Activated CD8-positive, alpha-beta T cell treated with anti-CD3 and anti-CD28 coated beads for 36 hours (primary cell): ENCODE measurements at regions not wholly inside any gene's neighbourhood (a gene's known extent, or its start where the extent isn't known, plus 50 kb on each side); places are given as distances from the start of the nearest gene placed in this dataset.

ENCODE experiments used
- ATAC-seq: fragments of 200-7000 bp; cut with Tn5 transposase; one replicate; pipeline ENCODE4 v1.10.0; 2021; ENCODE audit warnings: mild to moderate bottlenecking, moderate library complexity
- CTCF ChIA-PET: fragments of 350-600 bp; sonication (Branson Sonifier 250); formaldehyde crosslinking; loops from one replicate; lab custom pipeline; 2021; ENCODE audit warnings: antibody characterized with exemption; lab: Charles Lee
- POLR2A ChIA-PET: fragments of 350-600 bp; sonication (Branson Sonifier 250); formaldehyde crosslinking; loops from one replicate; lab custom pipeline; 2021; ENCODE audit warnings: antibody characterized with exemption; lab: Charles Lee
- DNase-seq: peaks from one replicate; pipeline ENCODE4 v3.0.0-alpha.2; 2020
- H3K27ac Mint-ChIP-seq: one replicate; pipeline ENCODE4 v1.8.0; 2021; ENCODE audit warnings: mild to moderate bottlenecking, mixed read lengths
- H3K27me3 Mint-ChIP-seq: one replicate; pipeline ENCODE4 v1.8.0; 2021; ENCODE audit warnings: mixed read lengths
- H3K36me3 Mint-ChIP-seq: one replicate; pipeline ENCODE4 v1.8.0; 2021; ENCODE audit warnings: low read depth, mixed read lengths
- H3K4me1 Mint-ChIP-seq: one replicate; pipeline ENCODE4 v1.8.0; 2021; ENCODE audit warnings: low read depth, mixed read lengths
- H3K4me3 Mint-ChIP-seq: one replicate; pipeline ENCODE4 v1.8.0; 2021; ENCODE audit warnings: mild to moderate bottlenecking, moderate library complexity, mixed read lengths
- H3K9me3 Mint-ChIP-seq: one replicate; pipeline ENCODE4 v1.8.0; 2021; ENCODE audit warnings: mixed read lengths
- intact Hi-C: fragments of 100-400 bp; cut with micrococcal nuclease; formaldehyde crosslinking; loops from one replicate; pipeline ENCODE4 v1.10.0; 2022
- TF ChIP-seq, protein P1 (sequence below): fragments of 200-600 bp; IDR thresholded peaks from one replicate; pipeline ENCODE4 v1.8.0; 2022; ENCODE audit warnings: antibody characterized with exemption, mild to moderate bottlenecking

DNA sequence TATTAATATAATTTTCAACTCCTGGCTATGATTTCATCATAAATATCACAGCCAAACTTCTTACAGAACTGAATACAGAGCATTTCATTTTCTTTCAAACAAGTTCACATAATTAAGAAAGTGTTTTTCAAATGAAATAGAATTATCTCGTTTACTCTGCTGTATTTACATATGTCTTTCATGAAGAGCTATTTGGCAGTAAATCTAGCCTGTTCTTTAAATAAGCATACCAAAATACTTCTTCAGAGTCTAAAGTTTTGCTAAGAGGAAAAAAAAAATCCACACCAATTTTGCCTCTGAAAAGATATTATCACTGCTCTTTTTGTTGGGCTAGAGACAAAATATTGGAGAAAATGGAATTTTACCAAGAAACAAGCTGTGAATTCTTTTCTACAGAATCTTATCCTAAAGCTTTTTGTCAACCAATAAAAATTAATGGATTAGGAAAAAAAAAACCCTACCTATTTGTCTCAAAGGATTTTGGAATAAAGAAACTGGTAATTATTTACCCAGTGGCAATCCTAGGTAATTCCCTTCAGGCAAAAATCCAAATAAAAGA, 287.9 kb upstream of the NR3C2 start:
- TF ChIP-seq, protein P1, sequence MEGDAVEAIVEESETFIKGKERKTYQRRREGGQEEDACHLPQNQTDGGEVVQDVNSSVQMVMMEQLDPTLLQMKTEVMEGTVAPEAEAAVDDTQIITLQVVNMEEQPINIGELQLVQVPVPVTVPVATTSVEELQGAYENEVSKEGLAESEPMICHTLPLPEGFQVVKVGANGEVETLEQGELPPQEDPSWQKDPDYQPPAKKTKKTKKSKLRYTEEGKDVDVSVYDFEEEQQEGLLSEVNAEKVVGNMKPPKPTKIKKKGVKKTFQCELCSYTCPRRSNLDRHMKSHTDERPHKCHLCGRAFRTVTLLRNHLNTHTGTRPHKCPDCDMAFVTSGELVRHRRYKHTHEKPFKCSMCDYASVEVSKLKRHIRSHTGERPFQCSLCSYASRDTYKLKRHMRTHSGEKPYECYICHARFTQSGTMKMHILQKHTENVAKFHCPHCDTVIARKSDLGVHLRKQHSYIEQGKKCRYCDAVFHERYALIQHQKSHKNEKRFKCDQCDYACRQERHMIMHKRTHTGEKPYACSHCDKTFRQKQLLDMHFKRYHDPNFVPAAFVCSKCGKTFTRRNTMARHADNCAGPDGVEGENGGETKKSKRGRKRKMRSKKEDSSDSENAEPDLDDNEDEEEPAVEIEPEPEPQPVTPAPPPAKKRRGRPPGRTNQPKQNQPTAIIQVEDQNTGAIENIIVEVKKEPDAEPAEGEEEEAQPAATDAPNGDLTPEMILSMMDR, result no peak
- ChIA-PET CTCF (no interaction called here), POLR2A (no interaction called here)
- H3K9me3 Mint-ChIP-seq, result no peaks in the 10 kb centered on the region
- H3K27ac Mint-ChIP-seq, result no peak overlapping the region
- no peak for ATAC-seq
- intact Hi-C loops, result no loop called here
- no peaks in the 10 kb centered on the region for H3K4me1 Mint-ChIP-seq
- H3K27me3 Mint-ChIP-seq, result peaks cover 6% of the 10 kb centered on the region
- H3K36me3 Mint-ChIP-seq, result no peaks in the 10 kb centered on the region
- DNase-seq, result no peak
- H3K4me3 Mint-ChIP-seq, result no peak overlapping the region

DNA sequence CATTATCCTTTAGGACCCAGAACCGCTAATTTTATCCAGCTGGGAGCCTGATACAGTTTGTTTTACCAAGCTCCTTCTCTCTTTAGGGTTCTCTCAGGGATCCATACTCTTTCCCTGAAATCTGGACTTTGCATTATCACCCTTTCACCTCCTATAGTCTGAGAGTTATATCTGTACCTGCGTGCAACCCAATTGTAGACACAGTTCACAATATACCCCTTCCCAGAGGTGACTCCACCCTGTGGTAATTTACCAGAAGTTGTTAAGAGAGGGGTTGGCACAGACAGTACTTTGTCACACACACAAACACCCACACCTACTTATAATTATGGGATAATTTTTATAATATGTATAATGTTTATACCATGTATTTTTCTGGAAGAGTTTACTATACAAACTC, 275.8 kb upstream of the NR3C2 start:
- POLR2A ChIA-PET, result no interaction called here
- DNase-seq, result no peak
- intact Hi-C loops, result no loop called here
- Mint-ChIP-seq H3K4me1 (no peaks in the 10 kb centered on the region), H3K27me3 (no peaks in the 10 kb centered on the region), H3K9me3 (no peaks in the 10 kb centered on the region), H3K36me3 (no peaks in the 10 kb centered on the region), H3K4me3 (no peak overlapping the region), H3K27ac (no peak overlapping the region)
- CTCF ChIA-PET, result no interaction called here
- no peak for ATAC-seq
- TF ChIP-seq, protein P1, result no peak

DNA sequence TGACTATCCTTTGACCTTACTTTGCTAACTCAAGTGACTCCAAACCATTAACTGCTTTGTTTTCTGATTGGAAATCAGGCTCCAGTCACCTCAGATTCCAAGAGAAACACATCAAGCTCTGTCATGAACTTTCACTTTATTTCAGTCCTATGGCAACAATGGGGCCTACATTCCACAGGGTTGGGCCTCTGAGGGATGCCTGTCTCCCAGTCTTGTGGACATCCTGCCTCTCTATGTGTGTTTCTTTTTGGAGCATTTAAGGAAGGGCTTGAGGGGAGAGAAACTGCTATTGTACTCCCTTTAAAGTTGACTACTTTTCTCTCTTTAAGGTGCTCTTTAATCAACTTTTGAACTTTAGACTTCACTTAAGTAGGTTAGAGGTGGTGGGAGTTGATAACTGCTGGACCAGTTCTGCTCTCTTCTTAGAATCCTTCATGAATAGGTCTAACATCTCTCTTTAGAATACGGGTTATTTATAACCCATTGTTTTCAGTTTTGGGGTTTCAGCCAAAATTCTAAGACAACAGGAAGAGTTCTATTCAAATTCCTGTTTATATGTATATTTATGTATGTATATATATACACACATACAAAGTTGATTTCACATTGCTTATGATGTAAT, 274.3 kb upstream of the NR3C2 start:
- H3K4me3 Mint-ChIP-seq, result no peak overlapping the region
- no peaks in the 10 kb centered on the region for H3K4me1 Mint-ChIP-seq
- no peak overlapping the region for H3K27ac Mint-ChIP-seq
- DNase-seq (no peak), ATAC-seq (no peak)
- H3K27me3 Mint-ChIP-seq, result no peaks in the 10 kb centered on the region
- H3K9me3 Mint-ChIP-seq, result no peaks in the 10 kb centered on the region
- H3K36me3 Mint-ChIP-seq, result no peaks in the 10 kb centered on the region
- ChIA-PET POLR2A (no interaction called here), CTCF (no interaction called here)
- intact Hi-C loops, result no loop called here
- TF ChIP-seq, protein P1, result no peak

DNA sequence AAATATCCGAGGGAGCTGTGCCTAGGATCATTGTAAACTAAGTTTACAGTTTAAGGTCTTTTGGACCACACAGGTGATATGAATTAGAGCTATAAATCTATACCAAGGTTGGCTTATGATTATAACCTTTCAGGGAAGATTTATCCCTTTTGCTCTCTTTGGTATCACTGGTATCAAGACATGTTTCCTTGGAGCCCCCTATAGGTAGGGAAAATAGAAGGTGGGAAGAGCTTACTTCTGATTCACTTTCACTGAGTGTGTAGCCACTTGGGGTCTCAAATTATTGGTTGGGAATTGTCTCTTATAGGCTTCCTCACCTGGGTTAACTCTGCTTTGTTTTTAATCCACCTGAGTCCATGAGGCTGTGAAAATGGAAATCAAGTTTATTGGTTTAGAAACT, 262.1 kb upstream of the NR3C2 start:
- Mint-ChIP-seq H3K27ac (no peak overlapping the region), H3K27me3 (no peaks in the 10 kb centered on the region), H3K4me1 (no peaks in the 10 kb centered on the region), H3K36me3 (no peaks in the 10 kb centered on the region), H3K9me3 (peaks cover 4% of the 10 kb centered on the region), H3K4me3 (no peak overlapping the region)
- no peak for ATAC-seq
- ChIA-PET CTCF (no interaction called here), POLR2A (no interaction called here)
- no peak for DNase-seq
- TF ChIP-seq, protein P1, result no peak
- intact Hi-C loops, result no loop called here

DNA sequence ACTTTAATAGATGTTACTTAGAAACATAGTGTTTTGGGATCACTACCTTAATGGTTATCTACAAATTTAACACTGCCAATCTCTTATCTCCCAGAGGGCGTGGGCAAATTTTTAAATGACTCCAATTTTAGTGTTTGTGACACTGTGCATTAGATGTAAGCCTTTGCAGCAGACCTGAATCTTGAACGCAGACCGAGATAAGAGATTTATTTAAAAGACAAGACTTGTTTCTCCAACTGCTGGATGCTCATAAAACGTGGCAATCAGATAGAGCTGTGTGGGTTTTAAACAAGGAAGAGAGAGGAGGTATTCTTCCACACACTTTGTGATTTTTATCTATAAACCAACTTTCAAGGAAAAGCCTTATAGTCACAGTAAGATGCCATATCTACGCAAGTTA, 252.5 kb upstream of the NR3C2 start:
- no peaks in the 10 kb centered on the region for H3K36me3 Mint-ChIP-seq
- TF ChIP-seq, protein P1, result no peak
- ChIA-PET CTCF (no interaction called here), POLR2A (no interaction called here)
- ATAC-seq, result no peak
- intact Hi-C loops, result no loop called here
- H3K4me1 Mint-ChIP-seq, result no peaks in the 10 kb centered on the region
- H3K27me3 Mint-ChIP-seq, result no peaks in the 10 kb centered on the region
- DNase-seq, result no peak
- H3K27ac Mint-ChIP-seq, result no peak overlapping the region
- H3K4me3 Mint-ChIP-seq, result no peak overlapping the region
- no peaks in the 10 kb centered on the region for H3K9me3 Mint-ChIP-seq
